Activated effector memory CD4-positive, alpha-beta T cell treated with anti-CD3 and anti-CD28 coated beads, Interleukin-2, amount 50 U/mL, for 16 hours (primary cell): ENCODE measurements at regions not wholly inside any gene's neighbourhood (a gene's known extent, or its start where the extent isn't known, plus 50 kb on each side); places are given as distances from the start of the nearest gene placed in this dataset.
"Not testable (repeated sequence)": the region's sequence is repeated elsewhere in the genome, so short reads cannot be mapped to it uniquely, and the experiment has no call there.

ENCODE experiments used
- DNase-seq: peaks from one replicate; pipeline ENCODE4 v3.0.0-alpha.2; 2020

DNA sequence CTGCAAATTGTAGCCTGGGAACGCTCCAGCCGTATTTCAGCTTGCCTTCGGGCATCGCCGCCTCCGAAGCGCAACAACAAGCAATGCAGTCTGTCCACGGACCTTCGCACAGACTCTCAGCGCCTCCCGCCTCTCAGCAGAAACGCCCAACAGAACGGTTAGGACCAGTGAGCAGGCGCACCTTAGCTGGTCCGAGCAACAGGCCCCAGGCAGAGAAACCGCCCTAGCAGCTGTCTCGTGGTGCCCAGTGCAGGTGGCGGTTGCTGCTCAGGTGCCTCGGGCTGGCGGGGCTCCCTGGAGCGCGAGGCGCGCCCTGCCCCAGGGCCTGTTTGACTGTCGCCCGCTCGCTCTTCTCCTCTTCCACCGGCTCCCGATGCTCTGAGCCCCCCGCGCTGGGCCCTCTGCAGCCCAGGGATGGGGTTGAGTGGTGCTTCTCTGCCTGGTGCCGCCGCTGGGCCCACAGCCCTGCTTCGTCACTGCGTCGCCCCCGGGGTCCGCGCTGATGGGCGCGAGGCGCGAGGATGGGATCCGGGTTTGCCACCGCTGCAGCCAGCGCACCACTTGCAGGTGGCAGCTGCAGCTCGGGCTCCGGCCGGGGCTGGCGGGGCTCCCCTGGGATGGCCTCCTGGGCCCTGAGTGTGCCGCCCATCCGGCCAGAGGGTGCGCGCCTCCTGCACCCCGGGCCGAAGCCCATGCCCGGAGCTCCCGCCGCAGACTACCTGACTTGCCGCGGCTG lies 268.4 kb upstream of the FRG2C start:
- DNase-seq, result no peak

- no peak for DNase-seq
Observed at GRCh38 chr3:75396316-75396802, 267.8 kb upstream of the FRG2C start.

GRCh38 chr3:75397486-75397885 lies 266.6 kb upstream of the FRG2C start:
- DNase-seq, result not testable (repeated sequence)

GRCh38 chr3:75422101-75422945 lies 241.8 kb upstream of the FRG2C start:
- peak; percentile 78 for DNase-seq

DNA sequence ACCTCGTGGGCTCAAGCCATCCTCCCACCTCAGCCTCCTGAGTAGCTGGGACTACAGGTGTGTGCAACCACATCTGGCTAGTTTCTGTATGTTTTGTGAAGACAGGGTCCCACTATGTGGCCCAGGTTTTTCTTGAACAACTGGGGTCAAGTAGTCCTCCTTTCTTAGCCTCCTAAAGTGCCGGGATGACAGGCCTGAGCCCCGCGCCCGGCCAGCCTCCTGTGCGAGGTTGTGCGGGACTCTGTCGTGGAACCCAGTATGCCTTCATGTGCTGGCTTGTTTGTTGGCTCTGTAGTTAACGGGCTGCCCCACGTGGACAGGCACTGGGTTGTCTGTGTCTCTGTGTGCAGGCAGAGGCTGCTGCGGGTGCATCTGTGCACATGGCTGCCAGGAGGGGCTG lies 238.7 kb upstream of the FRG2C start:
- DNase-seq, result not testable (repeated sequence)

DNA sequence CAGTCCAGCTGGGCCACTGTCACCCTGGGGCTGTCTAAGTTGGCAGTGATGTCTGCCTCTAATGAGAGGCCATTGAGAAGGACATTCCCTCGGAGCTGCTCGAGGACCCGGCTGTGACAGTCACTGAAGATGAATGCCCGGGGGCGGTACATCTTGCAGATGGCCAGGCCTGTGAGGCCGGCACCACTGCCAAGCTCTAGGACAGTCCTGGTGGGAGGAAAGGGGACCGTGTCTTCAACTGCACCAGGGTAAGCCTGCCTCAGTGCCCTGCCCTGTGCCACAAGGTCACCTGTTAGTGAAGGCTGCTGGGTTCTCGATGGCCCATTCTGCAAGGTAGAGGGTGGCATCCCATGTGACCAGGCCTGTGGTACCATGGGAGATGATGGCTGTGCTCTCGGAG lies 236.6 kb upstream of the FRG2C start:
- not testable (repeated sequence) for DNase-seq

DNA sequence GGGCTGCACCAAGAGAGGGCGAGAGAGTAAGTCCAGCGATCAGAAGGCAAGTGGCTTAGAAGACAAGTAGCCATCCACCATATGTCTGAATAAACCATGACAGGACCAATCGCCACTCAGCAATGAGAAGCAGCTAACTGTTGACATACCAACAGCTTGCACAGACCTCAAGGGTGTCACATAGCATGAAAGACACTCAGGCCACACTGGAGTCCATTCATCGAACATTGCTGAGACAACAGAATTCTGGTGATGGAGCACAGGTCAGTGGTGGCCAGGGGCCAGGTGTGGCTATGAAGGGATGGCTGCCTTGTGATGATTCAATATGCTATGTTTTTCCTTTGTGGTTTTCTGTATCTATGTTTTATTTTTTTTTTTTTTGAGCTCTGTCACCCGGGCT lies 236.2 kb upstream of the FRG2C start:
- not testable (repeated sequence) for DNase-seq

DNA sequence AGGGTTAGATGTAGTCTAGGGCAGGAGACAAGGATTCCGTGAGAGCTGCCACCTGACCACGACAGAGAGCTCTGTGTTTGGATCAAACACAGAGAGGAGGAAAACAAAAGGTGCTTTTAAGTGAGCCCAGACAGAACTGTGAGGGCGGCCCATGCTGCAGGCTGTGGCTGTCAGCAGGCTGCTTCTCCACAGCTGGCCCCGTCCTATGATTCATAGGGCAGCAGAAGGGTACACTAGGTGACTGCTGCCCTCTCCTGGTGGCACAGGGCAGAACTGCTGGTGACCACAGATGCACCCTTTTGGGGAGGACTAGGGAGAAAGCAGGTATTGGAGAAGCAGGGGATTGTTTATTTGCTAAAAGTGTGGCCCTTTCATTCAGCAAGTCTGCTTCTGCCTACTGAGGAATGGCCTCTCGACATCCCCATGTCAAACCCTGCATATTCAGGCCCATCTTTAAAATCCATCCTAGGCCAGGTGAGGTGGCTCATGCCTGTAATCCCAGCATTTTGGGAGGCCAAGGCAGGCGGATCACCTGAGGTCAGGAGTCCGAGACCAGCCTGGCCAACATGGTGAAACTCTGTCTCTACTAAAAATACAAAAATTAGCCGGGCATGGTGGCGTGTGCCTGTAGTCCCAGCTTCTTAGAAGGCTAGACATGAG lies 234.4 kb upstream of the FRG2C start:
- DNase-seq, result peak; percentile 89

DNA sequence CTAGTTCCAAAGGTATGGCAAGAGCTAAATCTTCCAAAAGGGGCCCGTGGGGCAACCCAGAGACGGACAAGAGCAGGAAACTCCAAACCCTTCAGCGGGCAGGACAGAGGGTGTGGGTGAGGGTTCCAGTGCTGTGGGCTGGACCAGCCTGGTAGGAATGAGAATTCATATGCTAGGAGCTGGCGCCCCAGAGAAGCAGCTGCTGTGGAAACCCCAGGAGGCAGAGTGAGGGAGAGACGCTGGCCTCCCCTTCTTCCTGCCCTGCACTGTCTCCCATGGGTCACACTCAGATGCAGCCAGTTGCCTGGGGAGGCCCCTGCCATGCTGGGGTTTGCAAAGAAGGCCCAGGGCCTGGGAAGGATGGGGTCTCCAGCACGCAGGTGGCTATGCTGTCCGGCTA lies 233.7 kb upstream of the FRG2C start:
- DNase-seq, result not testable (repeated sequence)

GRCh38 chr3:75431120-75431519 lies 233.0 kb upstream of the FRG2C start:
- not testable (repeated sequence) for DNase-seq

- DNase-seq, result not testable (repeated sequence)
Observed at GRCh38 chr3:75432466-75432865, 231.7 kb upstream of the FRG2C start.

DNA sequence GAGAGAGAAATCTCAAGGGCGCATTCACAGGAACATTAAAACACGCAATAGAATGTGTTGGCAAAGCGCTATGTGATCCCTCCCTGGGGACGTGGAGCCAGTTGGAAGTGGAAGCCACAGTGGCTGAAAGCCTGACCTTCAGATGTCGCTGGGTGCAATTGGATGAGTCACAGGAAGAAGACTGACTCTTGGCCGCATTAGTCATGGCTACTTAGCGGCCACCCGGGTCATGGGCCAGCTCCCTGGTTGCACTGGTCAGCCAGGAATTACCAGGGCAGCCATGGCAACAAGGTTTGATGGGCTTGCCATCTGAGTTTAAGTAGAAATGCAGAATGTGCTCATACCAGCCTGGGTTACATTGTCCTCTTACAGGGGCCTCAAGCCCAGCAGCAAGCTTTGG lies 231.2 kb upstream of the FRG2C start:
- not testable (repeated sequence) for DNase-seq

GRCh38 chr3:75433295-75433694 lies 230.8 kb upstream of the FRG2C start:
- not testable (repeated sequence) for DNase-seq

GRCh38 chr3:75434276-75434912 lies 229.7 kb upstream of the FRG2C start:
- DNase-seq, result not testable (repeated sequence)

DNA sequence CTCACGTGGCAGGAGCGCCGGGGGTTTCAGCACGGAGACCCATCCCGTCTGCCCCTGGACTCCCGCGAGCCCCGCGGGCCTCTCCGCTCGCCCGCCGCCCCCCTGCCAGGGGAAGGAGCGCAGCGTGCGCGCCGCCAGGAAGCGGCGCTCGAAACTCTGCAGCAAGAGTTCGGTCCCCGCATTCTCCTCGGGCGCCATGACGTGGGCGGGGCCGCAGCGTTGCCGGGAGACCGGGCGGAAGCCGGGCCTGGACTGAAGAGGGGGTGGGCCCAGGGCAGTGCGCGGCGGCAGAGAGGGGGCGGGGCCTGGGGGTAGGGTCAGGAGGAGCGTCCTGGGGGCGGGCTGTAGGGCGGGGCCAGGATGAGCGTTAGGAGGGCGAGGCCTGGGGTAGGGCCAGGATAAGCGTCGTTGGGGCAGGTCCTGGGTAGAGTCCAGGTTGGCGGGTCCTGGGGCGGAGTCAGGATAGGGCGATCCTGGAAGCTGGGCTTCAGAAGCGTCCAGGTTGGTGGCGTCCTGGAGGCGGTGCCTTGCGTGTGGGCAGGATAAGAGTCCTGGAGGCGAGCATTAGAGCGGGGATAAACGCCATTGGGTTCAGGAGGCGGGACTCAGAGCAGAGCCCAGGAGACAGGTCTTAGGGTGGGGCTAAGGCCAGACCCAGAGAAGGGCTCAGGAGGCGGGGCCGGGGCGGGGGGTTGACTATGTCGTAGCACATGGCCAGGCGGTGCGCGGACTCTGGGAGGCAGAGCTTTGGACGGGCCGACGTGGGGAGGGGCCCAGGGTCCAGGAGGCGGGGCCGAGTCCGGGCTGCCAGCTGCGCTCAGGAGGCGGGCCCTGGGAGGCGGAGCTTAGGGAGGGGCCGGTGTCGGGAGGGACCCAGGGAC lies 229.0 kb upstream of the FRG2C start:
- DNase-seq, result peak; percentile 99

GRCh38 chr3:75435794-75436400 lies 228.2 kb upstream of the FRG2C start:
- not testable (repeated sequence) for DNase-seq

DNA sequence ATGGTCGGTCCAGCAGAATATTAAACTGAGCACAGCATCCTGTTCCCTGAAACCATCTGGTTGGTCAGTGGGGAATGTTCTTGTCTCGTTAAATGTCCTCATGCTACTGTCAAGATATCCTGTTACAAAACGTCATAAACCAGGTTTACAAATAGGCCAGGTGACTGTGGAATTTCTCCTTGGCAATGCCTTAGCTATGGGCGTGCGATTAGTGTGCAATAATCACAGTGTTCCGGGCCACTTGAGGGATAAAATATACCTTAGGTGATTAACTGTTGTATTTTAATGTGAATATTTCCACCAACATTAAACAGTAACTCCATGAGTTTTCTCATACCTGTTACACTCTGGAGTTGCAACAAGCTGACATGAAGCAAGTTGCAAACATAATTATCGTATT lies 223.1 kb upstream of the FRG2C start:
- not testable (repeated sequence) for DNase-seq

DNA sequence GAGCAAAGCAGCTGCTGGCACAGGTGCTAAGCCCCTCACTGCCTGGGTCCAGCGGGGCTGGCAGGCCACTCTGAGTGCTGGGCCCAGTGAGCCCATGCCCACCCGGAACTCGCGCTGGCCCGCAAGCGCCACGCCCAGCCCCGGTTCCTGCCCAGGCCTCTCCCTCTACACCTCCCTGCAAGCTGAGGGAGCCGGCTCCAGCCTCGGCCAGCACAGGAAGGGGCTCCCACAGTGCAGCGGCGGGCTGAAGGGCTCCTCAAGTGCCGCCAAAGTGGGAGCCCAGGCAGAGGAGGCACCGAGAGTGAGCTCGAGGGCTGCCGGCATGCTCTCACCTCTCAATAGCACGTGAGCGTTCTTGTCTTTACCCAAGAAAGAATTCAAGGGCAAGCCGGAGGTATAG lies 219.5 kb upstream of the FRG2C start:
- not testable (repeated sequence) for DNase-seq

DNA sequence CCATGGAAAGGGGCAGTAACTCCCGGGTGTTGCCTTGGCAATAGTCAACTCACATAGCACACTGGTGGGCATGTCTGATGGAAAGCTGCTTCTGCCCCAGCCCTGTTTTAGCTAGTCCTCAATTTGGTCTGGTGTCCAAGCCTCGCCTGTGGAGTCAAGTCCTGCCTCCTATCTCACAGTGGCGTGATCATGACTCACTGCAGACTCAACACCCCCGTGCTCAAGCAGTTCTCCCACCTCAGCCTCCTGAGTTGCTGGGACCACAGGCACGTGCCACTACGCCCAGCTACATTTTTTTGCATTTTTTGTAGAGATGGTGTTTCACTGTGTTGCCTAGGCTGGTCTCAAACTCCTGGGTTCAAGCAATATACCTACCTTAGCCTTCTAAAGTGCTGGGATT lies 218.9 kb upstream of the FRG2C start:
- not testable (repeated sequence) for DNase-seq

DNA sequence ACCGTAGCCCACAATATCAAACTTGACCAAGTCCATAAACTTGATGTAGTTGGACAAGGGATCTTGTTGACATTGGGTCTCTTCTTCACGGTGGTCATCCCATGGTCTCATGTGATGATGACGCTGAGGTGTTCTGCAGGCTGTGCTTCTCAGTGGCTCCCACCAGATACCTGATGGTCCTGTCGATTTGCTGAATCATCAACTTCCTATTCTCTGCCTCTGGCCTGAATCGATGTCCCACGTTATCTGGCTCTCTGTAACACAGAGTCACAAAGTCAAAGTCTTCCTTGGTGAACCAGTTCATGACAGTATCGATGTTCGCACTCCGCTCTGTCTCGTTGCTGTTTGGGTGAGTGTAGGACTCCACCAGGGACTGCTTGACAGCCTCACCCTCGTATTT lies 217.2 kb upstream of the FRG2C start:
- not testable (repeated sequence) for DNase-seq

DNA sequence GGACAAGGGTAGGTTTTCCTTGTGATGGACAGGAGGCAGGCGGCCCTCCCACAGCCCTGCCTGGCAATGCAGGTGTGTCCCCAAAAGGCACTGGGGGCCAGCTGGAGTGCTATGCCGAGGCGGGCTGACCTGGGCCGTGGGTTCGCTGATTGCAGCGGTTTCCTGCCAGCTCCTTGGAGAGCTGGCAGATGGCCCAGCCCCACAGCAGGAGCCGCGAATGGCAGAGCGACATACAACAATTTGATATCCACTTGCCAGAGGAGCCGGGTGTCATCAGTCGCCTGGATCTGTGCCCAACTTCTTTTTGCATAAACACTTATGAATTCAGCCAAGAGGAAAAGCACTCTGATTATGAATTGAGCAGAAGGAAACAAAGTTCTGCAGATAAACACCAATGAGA lies 210.8 kb upstream of the FRG2C start:
- not testable (repeated sequence) for DNase-seq
